Gastrocnemius medialis (tissue), 4 donors: ENCODE measurements at regions not wholly inside any gene's neighbourhood (a gene's known extent, or its start where the extent isn't known, plus 50 kb on each side); places are given as distances from the start of the nearest gene placed in this dataset.

Source experiments
- ATAC-seq, 2 donors: fragments of 150-250 bp; one replicate each; pipeline ENCODE4 v1.9.1; 2016
- DNase-seq, 2 donors: peaks; one replicate each; pipeline ENCODE4 v3.0.0-alpha.2; 2019
- H3K27ac ChIP-seq, 4 donors: fragments of 200-600 bp; sonication (generic); 1 replicate in 1 of 4; 2 replicates in 3 of 4; pipeline ENCODE4 v1.5.1; 2016 to 2018; ENCODE audit warnings: mild to moderate bottlenecking in 2 of 4, moderate library complexity in 1 of 4
- H3K27me3 ChIP-seq, 3 donors: fragments of 200-600 bp; sonication (generic) in 2 of 3; 1 replicate in 1 of 3; 2 replicates in 2 of 3; pipeline versions ENCODE4 v1.5.1 to v1.6.0; 2016 to 2019; ENCODE audit warnings: mild to moderate bottlenecking in 1 of 3, moderate library complexity in 1 of 3
- H3K36me3 ChIP-seq, 2 donors: fragments of 200-600 bp; sonication (generic) in 1 of 2; one replicate each; pipeline ENCODE4 v1.5.1; 2017 to 2018
- H3K4me1 ChIP-seq, 2 donors: fragments of 200-600 bp; sonication (generic) in 1 of 2; one replicate each; pipeline ENCODE4 v1.5.1; 2016 to 2017; ENCODE audit warnings: mild to moderate bottlenecking in 2 of 2
- H3K4me3 ChIP-seq, 4 donors: fragments of 200-600 bp; sonication (generic) in 3 of 4; 1 replicate in 1 of 4; 2 replicates in 3 of 4; pipeline ENCODE4 v1.5.1; 2016 to 2019; ENCODE audit warnings: mild to moderate bottlenecking in 2 of 4
- H3K9me3 ChIP-seq, 3 donors: fragments of 200-600 bp; sonication (generic) in 2 of 3; 1 replicate in 1 of 3; 2 replicates in 2 of 3; pipeline ENCODE4 v1.5.1; 2016 to 2019
- CTCF ChIP-seq, 5 experiments: fragments of 450-650 bp in 3 of 5; fragments of 200-600 bp in 2 of 5; sonication (generic) in 2 of 5; IDR thresholded peaks in 4 of 5; conservative IDR thresholded peaks in 1 of 5; 1 replicate in 4 of 5; 2 replicates in 1 of 5; pipeline ENCODE4 v1.5.1; 2016 to 2019; ENCODE audit warnings: antibody characterized with exemption in 5 of 5, mild to moderate bottlenecking in 3 of 5, moderate library complexity in 3 of 5
- POLR2A ChIP-seq, 2 donors: fragments of 450-650 bp; IDR thresholded peaks; one replicate each; pipeline ENCODE4 v1.6.1; 2017; ENCODE audit warnings: antibody characterized with exemption in 2 of 2, mild to moderate bottlenecking in 2 of 2, moderate library complexity in 2 of 2
- in situ Hi-C, 4 donors: fragments of 200-750 bp; cut with MboI; loops; one replicate each; pipeline versions ENCODE4 v1.15.0 to v1.8.0; 2017; ENCODE audit warnings: low sequenced_read_pairs in 4 of 4
- intact Hi-C: fragments of 100-400 bp; cut with DNase I; formaldehyde crosslinking; loops from one replicate; pipeline ENCODE4 v1.15.1; 2023; ENCODE audit warnings: low total_unique reads

- H3K4me1 ChIP-seq: peaks cover 0 to 9% of the 10 kb centered on the region in 2 donors
- no peak overlapping the region for H3K4me3 ChIP-seq
- intact Hi-C loops: no loop called here
- H3K27ac ChIP-seq: no peak overlapping the region
- H3K9me3 ChIP-seq: no peaks in the 10 kb centered on the region
- no peak for ATAC-seq
- H3K36me3 ChIP-seq: no peaks in the 10 kb centered on the region
- TF ChIP-seq POLR2A (IDR thresholded peaks at IDR 0.05) (no peak), CTCF (IDR thresholded peaks at IDR 0.05 in 4 of 5, conservative IDR thresholded peaks at IDR 0.05 in 1 of 5) (no peak)
- in situ Hi-C loops: no loop called here
- H3K27me3 ChIP-seq: no peaks in the 10 kb centered on the region
- DNase-seq: no peak
These were observed 137.1 kb upstream of the FSTL4 start for GRCh38 chr5:133749331-133749985.

- intact Hi-C loops: no loop called here
- DNase-seq (no peak), ATAC-seq (no peak)
- no peaks in the 10 kb centered on the region for H3K36me3 ChIP-seq
- no peak overlapping the region for H3K27ac ChIP-seq
- in situ Hi-C loops: no loop called here
- no peak overlapping the region for H3K4me3 ChIP-seq
- no peaks in the 10 kb centered on the region for H3K9me3 ChIP-seq
- no peaks in the 10 kb centered on the region for H3K27me3 ChIP-seq
- TF ChIP-seq POLR2A (IDR thresholded peaks at IDR 0.05) (no peak), CTCF (IDR thresholded peaks at IDR 0.05 in 4 of 5, conservative IDR thresholded peaks at IDR 0.05 in 1 of 5) (no peak)
- peaks cover 0 to 9% of the 10 kb centered on the region in 2 donors for H3K4me1 ChIP-seq
These were observed 134.5 kb upstream of the FSTL4 start for GRCh38 chr5:133746834-133747233.

GRCh38 chr5:133744960-133745308 is 132.6 kb upstream of the FSTL4 start:
- no peaks in the 10 kb centered on the region for H3K36me3 ChIP-seq
- peak in 1 of 2 donors; percentile 66 for ATAC-seq
- in situ Hi-C loops: no loop called here

GRCh38 chr5:133744051-133744959 is 132.0 kb upstream of the FSTL4 start:
- Histone ChIP-seq H3K4me1 (peaks cover 0 to 9% of the 10 kb centered on the region in 2 donors), H3K4me3 (no peak overlapping the region), H3K9me3 (no peaks in the 10 kb centered on the region), H3K27me3 (no peaks in the 10 kb centered on the region), H3K36me3 (no peaks in the 10 kb centered on the region), H3K27ac (no peak overlapping the region)
- intact Hi-C loops: no loop called here
- TF ChIP-seq POLR2A (IDR thresholded peaks at IDR 0.05) (no peak), CTCF (IDR thresholded peaks at IDR 0.05 in 4 of 5, conservative IDR thresholded peaks at IDR 0.05 in 1 of 5) (no peak)
- ATAC-seq (no peak), DNase-seq (no peak)
- in situ Hi-C loops: no loop called here

More at GRCh38 chr5:133744960-133745308, 132.6 kb upstream of the FSTL4 start:
- no peak for DNase-seq
- no peak overlapping the region for H3K4me3 ChIP-seq
- H3K4me1 ChIP-seq: peaks cover 0 to 9% of the 10 kb centered on the region in 2 donors
- TF ChIP-seq POLR2A (IDR thresholded peaks at IDR 0.05) (no peak), CTCF (IDR thresholded peaks at IDR 0.05 in 4 of 5, conservative IDR thresholded peaks at IDR 0.05 in 1 of 5) (no peak)
- no peak overlapping the region for H3K27ac ChIP-seq
- no peaks in the 10 kb centered on the region for H3K27me3 ChIP-seq
- no peaks in the 10 kb centered on the region for H3K9me3 ChIP-seq
- intact Hi-C loops: no loop called here
